RCC 7860 (cell line): ENCODE measurements at regions not wholly inside any gene's neighbourhood (a gene's known extent, or its start where the extent isn't known, plus 50 kb on each side); places are given as distances from the start of the nearest gene placed in this dataset.
"Not testable (repeated sequence)": the region's sequence is repeated elsewhere in the genome, so short reads cannot be mapped to it uniquely, and the experiment has no call there.

Source experiments
- DNase-seq: peaks from one replicate; pipeline ENCODE4 v3.0.0-alpha.2; 2015; ENCODE audit warnings: low spot score
- FAIRE-seq: peaks from 2 replicates; lab custom pipeline; 2012; peaks lifted over from hg19 to GRCh38; lab: Jason Lieb, UNC

GRCh38 chr17:70426752-70427151 lies 257.4 kb downstream of the KCNJ2 start:
- DNase-seq: no peak
- no peak for FAIRE-seq

DNA sequence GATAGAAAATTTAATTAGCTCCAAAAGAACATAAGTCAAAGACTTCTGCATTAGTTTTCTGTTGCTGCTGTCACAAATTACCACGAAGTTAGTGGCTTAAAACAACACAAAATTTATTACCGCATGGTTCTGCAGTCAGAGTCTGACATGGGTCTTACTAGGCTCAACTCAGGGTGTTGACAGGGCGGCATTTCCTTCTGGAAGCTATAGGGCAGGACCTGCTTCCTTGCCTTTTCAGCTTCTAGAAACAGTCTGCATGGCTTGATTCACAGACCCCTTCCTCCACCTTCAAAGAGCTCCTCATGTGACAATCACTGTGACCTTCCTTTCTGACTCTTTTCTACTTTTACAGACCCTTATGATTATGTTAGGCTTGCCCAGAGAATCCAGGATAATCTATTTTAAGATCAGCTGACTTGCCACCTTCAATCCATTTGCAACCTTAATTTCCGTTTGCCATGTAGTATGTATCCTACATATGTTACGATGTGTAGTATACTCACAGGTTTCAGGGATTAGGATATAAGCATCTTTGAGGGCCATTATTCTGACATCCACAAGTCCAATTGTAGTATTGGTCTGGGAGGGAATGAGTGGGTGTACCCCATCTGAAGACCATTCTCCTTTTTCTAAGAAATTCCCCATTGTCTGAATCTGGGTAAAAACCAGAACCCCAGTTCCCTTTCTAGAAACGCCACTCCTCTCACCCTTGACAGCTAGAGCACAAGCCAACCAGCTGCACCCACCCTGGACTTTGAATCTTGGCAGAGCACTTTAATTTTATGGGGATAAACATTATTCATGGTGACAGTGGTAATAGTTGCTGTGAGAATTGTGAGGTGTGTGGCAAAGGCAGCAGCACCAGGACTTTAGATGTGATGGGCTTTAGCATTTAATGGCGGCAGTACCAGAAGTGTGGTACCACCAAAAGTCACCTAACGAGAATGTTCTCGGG lies 265.5 kb downstream of the KCNJ2 start:
- FAIRE-seq (no peak), DNase-seq (no peak)

DNA sequence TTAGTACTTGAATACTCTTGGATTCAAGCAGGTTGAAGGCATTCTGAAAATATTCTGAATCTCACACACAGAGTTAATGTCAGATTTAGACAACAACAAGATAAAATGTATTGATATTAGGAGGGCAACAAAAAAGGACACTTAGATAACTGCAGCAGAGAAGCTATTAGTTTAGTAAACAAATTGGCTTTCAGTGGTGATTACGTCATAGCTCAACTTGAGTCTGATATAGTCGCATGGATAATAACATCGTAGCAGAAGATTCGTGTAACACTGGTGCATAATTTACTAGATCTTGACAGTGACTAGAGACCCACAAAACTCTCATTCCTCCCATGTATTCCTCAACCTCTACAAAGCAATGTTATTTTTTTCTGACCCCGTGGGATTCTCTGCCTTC lies 268.3 kb downstream of the KCNJ2 start:
- DNase-seq: no peak
- no peak for FAIRE-seq

- no peak for FAIRE-seq
- DNase-seq: no peak
Observed at GRCh38 chr17:70446446-70446845, 277.1 kb downstream of the KCNJ2 start.

GRCh38 chr17:70447588-70447987 lies 278.3 kb downstream of the KCNJ2 start:
- DNase-seq: no peak

GRCh38 chr17:70453075-70453474 lies 283.7 kb downstream of the KCNJ2 start:
- DNase-seq, FAIRE-seq: not testable (repeated sequence)

More at GRCh38 chr17:70447588-70447987, 278.3 kb downstream of the KCNJ2 start:
- FAIRE-seq: no peak

DNA sequence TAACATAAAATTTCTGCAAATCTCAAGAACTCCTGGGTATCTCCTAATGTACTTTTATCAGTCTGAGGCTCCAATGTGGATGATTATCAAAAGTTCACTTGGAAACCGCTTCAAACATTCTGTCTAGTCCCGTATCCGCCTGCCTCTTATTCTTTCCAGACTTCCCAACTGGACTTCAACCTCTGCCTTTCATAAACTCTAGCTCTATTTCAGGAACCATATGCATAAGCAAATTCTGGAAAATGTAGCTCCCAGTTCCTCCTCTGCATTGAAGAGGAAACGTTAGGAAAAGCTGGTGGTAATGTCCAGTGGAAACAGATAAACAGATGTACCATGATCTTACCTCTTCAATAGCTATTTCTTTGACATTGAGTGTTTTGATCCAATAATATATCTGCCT lies 285.0 kb downstream of the KCNJ2 start:
- DNase-seq (no peak), FAIRE-seq (no peak)

GRCh38 chr17:70454908-70455307 lies 285.6 kb downstream of the KCNJ2 start:
- FAIRE-seq: no peak
- no peak for DNase-seq

- FAIRE-seq (no peak), DNase-seq (no peak)
Observed at GRCh38 chr17:70464995-70465394, 295.7 kb downstream of the KCNJ2 start.

GRCh38 chr17:70468661-70469060 lies 299.3 kb downstream of the KCNJ2 start:
- no peak for FAIRE-seq
- DNase-seq: no peak

- DNase-seq (no peak), FAIRE-seq (no peak)
Observed at GRCh38 chr17:70473049-70473448, 303.7 kb downstream of the KCNJ2 start.

- no peak for FAIRE-seq
Observed at GRCh38 chr17:70476368-70476767, 307.0 kb downstream of the KCNJ2 start.

GRCh38 chr17:70478902-70479301 lies 309.6 kb downstream of the KCNJ2 start:
- FAIRE-seq (no peak), DNase-seq (no peak)

More at GRCh38 chr17:70476368-70476767, 307.0 kb downstream of the KCNJ2 start:
- no peak for DNase-seq

- no peak for DNase-seq
- no peak for FAIRE-seq
Observed at GRCh38 chr17:70479779-70480178, 310.4 kb downstream of the KCNJ2 start.

DNA sequence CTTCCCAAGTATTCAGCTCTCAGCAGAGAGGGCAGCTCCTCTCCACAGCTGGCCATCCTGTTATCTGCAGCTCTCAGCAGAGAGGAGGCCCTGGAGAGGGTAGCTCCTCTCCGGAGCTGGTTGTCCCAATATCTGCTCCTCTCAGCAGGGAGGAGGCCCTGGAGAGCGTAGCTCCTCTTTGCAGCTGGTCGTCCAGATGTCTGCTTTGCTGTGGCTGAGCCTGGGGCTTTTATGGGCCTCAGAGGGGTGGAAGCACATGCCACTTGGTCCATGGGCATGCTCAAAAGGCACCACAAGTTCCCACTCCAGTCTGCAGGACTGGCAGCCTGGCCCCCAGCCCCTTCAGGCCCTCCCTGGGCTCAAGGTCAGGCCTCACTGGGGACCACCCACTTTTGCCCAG lies 314.3 kb downstream of the KCNJ2 start:
- no peak for DNase-seq
- no peak for FAIRE-seq

DNA sequence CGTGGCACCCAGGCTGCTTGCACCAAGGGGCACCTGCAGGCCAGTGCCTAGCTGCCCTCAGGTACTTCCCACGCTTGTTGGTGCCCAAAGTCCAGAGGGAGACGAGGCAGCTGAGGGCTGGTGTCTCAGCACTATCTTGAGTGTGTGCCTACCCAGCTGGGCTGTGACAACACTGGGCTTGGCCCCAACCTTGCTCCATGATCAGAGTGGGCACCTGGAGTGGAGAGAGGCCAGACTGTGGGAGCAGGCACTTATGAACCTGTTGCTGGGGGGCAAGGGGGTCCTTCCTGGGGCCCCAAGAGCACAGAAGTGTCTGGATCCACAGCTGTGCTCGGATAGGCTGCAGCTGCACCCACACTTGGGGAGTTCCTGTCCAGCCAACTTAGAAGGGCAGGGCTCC lies 314.7 kb downstream of the KCNJ2 start:
- no peak for DNase-seq
- no peak for FAIRE-seq

DNA sequence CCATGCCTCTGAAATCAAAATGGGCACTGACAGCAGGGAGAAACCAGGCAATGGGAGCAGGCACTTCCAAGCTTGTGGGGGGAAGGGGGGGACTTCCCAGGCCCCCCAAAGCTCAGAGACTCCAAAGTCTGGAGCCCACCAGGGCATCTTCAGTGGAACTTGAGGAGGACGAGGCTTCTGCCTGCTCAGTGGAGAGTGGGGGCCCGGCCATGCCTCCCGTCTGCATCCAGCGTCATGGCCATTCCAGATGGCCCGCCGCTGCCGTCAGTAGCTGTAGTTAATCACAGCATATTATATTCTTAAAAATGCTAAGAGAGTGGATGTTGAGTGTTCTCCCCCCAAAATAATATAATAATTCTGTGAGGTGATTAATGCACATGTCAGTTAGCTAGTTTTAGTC lies 315.2 kb downstream of the KCNJ2 start:
- DNase-seq (no peak), FAIRE-seq (no peak)

- FAIRE-seq (no peak), DNase-seq (no peak)
Observed at GRCh38 chr17:70492368-70492767, 323.0 kb downstream of the KCNJ2 start.

DNA sequence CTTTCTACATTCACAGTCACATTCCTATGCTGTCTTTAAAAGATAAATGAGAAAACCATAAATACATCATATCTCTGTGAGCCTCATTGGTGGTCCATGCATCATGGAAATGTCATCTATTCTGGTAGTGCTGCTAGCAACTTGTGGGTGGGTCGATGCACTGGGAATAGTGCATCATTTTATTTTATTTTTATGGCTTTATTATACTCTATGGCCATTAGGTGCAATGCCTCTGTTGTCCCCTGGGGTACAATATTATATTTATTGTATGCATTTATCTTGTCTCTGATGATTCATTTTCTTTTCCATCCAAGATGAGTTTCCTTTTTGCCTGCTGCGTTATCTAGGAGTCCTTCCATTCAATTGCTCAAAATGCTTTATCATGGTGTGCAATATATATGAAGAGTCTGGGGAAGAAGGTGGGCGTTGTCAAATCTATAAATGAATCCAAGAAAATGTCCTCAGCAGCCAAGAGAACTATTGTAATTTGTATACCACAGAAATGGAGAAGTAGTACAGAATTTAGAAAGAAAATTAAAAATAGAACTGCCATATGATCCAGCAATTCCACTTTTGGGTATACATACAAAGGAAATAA lies 324.0 kb downstream of the KCNJ2 start:
- DNase-seq (no peak), FAIRE-seq (no peak)

DNA sequence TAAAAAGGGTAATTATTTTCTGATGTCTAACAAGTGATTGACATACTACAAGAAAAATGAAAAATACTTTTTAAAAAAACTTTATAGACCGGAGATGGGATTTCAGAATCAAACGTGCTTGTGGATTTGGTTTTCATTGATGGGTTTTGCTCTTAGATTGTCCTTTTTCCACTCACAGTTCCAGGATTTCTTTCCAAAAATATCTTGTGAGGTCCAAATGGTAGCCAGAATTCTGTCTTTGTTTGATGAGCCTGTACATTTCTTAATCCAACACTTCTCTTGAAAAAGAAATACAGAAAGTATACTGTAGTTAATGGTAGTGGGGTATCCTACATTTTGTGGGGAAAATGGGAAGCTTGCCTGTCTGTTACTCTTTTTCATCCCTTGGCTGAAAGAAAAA lies 329.3 kb downstream of the KCNJ2 start:
- DNase-seq: no peak
- FAIRE-seq: no peak

DNA sequence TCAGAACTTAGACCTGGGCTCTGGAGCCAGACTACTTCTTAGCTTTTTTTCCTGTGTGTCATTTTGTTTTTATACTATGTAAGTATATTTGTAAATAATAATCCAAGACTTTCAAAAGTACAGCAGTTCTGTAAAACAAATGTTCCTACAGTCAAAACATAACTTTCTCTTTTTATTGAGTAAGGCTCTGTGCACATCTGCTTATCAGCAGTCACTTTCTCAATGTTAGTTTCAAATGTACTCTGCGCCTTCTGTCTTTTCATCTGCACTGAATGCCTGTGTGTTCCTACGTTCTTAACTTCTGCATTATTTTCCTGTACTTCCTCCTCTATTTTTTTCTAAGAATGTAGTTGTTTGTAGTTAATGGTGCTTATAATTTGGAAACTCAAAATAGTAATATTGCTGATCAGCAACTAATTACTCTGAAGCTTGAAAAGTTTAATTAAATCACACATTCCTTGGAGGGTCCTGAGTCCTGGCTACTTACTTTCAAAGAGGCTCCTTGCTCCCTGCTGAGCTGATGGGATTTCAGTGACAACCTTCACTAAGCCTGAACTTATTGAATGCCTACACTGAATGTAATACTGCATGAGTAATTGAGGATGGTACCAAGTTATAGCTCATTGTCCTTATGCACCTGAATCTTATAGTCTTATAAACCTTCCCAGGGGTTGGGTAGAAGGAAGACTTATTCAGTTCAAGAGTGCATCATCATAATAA lies 329.9 kb downstream of the KCNJ2 start:
- FAIRE-seq (no peak), DNase-seq (no peak)

DNA sequence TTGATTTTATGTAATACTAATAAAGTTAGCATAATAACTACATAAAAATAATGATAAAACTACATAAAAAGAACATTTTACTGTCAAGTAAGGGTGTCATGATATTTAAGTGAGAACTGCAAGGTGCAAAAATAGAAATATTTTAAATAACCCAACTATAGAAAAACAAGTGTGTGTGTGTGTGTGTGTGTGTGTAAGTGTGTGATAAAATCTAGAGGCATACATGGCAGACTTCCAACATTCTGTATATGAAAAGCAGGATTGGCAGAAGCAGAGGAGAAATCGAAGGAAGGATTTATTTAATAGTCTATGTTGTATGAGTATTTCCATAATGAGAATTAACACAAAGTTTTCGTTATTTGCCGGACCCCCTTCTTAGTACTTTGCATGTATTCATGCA lies 334.1 kb downstream of the KCNJ2 start:
- FAIRE-seq: no peak

More for the DNA sequence above, 334.1 kb downstream of the KCNJ2 start:
- DNase-seq: no peak
